GM12878 (cell line): ENCODE measurements at regions not wholly inside any gene's neighbourhood (a gene's known extent, or its start where the extent isn't known, plus 50 kb on each side); places are given as distances from the start of the nearest gene placed in this dataset.

Experiments used
- ATAC-seq: fragments of 200-7000 bp; cut with Tn5 transposase; 3 replicates; pipeline ENCODE4 v1.9.1; 2020; ENCODE audit warnings: mild to moderate bottlenecking, moderate library complexity
- BruUV-seq: library from RNA; stranded (reverse); fragments of 400-500 nt; replicated peaks from 2 replicates; lab custom pipeline; 2021; lab: Mats Ljungman, UMichigan
- CTCF ChIA-PET: fragments of 300-600 bp; sonication (Branson Sonifier 250); formaldehyde crosslinking; extraction: SDS; loops from one replicate; lab custom pipeline; 2021; ENCODE audit warnings: inconsistent platforms; lab: Yijun Ruan, JAX
- POLR2A ChIA-PET: fragments of 350-600 bp; formaldehyde crosslinking; extraction: SDS; loops from one replicate; lab custom pipeline; 2021; ENCODE audit warnings: inconsistent platforms; lab: Charles Lee
- RAD21 ChIA-PET: fragments of 300-600 bp; sonication (Branson Sonifier 250); formaldehyde crosslinking; loops from one replicate; lab custom pipeline; 2023; ENCODE audit warnings: antibody characterized with exemption; ENCODE audit not compliant: unreplicated experiment; lab: Charles Lee
- SMC1A ChIA-PET: fragments of 300-600 bp; sonication (Branson Sonifier 250); formaldehyde crosslinking; loops from one replicate; lab custom pipeline; 2023; ENCODE audit not compliant: unreplicated experiment, uncharacterized antibody; lab: Charles Lee
- DNase-seq: peaks from one replicate; pipeline ENCODE4 v3.0.0-alpha.2; 2011; ENCODE audit warnings: low read depth, low spot score
- FAIRE-seq: peaks from 3 replicates; lab custom pipeline; 2011; peaks lifted over from hg19 to GRCh38; lab: Jason Lieb, UNC
- H2AFZ ChIP-seq: 2 replicates; pipeline ENCODE4 v1.6.0; 2011; ENCODE audit warnings: low read depth, low read length, control low read depth; ENCODE audit not compliant: control insufficient read depth
- H3K27ac ChIP-seq: 2 replicates; pipeline ENCODE4 v1.5.1; 2011; ENCODE audit warnings: control low read depth; ENCODE audit not compliant: control insufficient read depth, insufficient read depth
- H3K27me3 ChIP-seq, 2 experiments: replicated peaks in 1 of 2; 2 replicates each; pipeline versions ENCODE4 v1.6.0 to v1.6.1; 2011; ENCODE audit warnings: low read length in 1 of 2; ENCODE audit not compliant: control insufficient read depth in 2 of 2, insufficient read depth in 2 of 2
- H3K36me3 ChIP-seq, 2 experiments: 2 replicates each; pipeline ENCODE4 v1.5.1; 2011; ENCODE audit warnings: low read length in 1 of 2; ENCODE audit not compliant: control insufficient read depth in 2 of 2, insufficient read depth in 2 of 2
- H3K4me1 ChIP-seq: 2 replicates; pipeline ENCODE4 v1.6.1; 2011; ENCODE audit warnings: mild to moderate bottlenecking, low read length, moderate library complexity, mixed read lengths; ENCODE audit not compliant: control insufficient read depth, insufficient read depth
- H3K4me2 ChIP-seq: 2 replicates; pipeline ENCODE4 v1.6.0; 2011; ENCODE audit warnings: control low read depth; ENCODE audit not compliant: control insufficient read depth, insufficient read depth
- H3K4me3 ChIP-seq: fragments of 200-600 bp; sonication (generic); 2 replicates; pipeline ENCODE4 v1.5.1; 2016
- H3K79me2 ChIP-seq: 2 replicates; pipeline ENCODE4 v1.6.0; 2011; ENCODE audit warnings: low read length; ENCODE audit not compliant: control insufficient read depth, insufficient read depth
- H3K9ac ChIP-seq: 2 replicates; pipeline ENCODE4 v1.8.0; 2011; ENCODE audit warnings: low read length, control low read depth, mixed read lengths; ENCODE audit not compliant: control insufficient read depth, insufficient read depth
- H3K9me3 ChIP-seq: replicated peaks from 3 replicates; pipeline ENCODE4 v1.5.1; 2011; ENCODE audit warnings: mild to moderate bottlenecking, low read length; ENCODE audit not compliant: control insufficient read depth, insufficient read depth
- H4K20me1 ChIP-seq: 2 replicates; pipeline ENCODE4 v1.6.0; 2011; ENCODE audit not compliant: control insufficient read depth, insufficient read depth
- BCL11A ChIP-seq: IDR thresholded peaks from 2 replicates; pipeline ENCODE4 v1.6.1; 2011; ENCODE audit warnings: low read depth, low read length
- E4F1 ChIP-seq: fragments of 450-650 bp; IDR thresholded peaks from 2 replicates; pipeline ENCODE4 v1.6.1; 2018; ENCODE audit warnings: borderline replicate concordance, mild to moderate bottlenecking; ENCODE audit not compliant: partially characterized antibody
- HDAC6 ChIP-seq: fragments of 200-600 bp; sonication (generic); IDR thresholded peaks from one replicate; pipeline ENCODE4 v1.8.0; 2017; ENCODE audit warnings: antibody characterized with exemption; ENCODE audit not compliant: unreplicated experiment
- HDGF ChIP-seq: fragments of 450-650 bp; IDR thresholded peaks from 2 replicates; pipeline ENCODE4 v1.6.1; 2016; ENCODE audit warnings: antibody characterized with exemption
- KDM1A ChIP-seq: fragments of 200-600 bp; sonication (generic); IDR thresholded peaks from 2 replicates; pipeline ENCODE4 v1.6.1; 2016; ENCODE audit warnings: borderline replicate concordance
- KLF5 ChIP-seq: fragments of 450-650 bp; IDR thresholded peaks from 2 replicates; pipeline ENCODE4 v1.6.1; 2014; ENCODE audit warnings: mild to moderate bottlenecking; ENCODE audit not compliant: partially characterized antibody
- NR2C2 ChIP-seq: IDR thresholded peaks from 2 replicates; pipeline ENCODE4 v1.6.1; 2011; ENCODE audit warnings: borderline replicate concordance, low read depth; ENCODE audit not compliant: control insufficient read depth, insufficient read length
- SMAD1 ChIP-seq: fragments of 450-650 bp; IDR thresholded peaks from 2 replicates; pipeline ENCODE4 v1.6.1; 2018; ENCODE audit warnings: mild to moderate bottlenecking, low read depth; ENCODE audit not compliant: partially characterized antibody
- SMAD5 ChIP-seq: IDR thresholded peaks from 2 replicates; pipeline ENCODE4 v1.6.1; 2016; ENCODE audit warnings: antibody characterized with exemption, low read depth
- SRF ChIP-seq, 2 experiments: IDR thresholded peaks; 2 replicates each; pipeline ENCODE4 v1.6.1; 2011; ENCODE audit warnings: low read depth in 2 of 2, low read length in 2 of 2, mild to moderate bottlenecking in 1 of 2, moderate library complexity in 1 of 2
- ZSCAN29 ChIP-seq: fragments of 450-650 bp; IDR thresholded peaks from 2 replicates; pipeline ENCODE4 v1.6.1; 2017; ENCODE audit warnings: mild to moderate bottlenecking, moderate library complexity
- WGBS: methylation state at CpG from one replicate; pipeline ENCODE4 v1.1.6; 2016; ENCODE audit warnings: low lambda C conversion rate; ENCODE audit not compliant: insufficient replicate concordance, insufficient coverage; ENCODE audit errors: missing lambda C conversion rate; 5-methylcytosine and 5-hydroxymethylcytosine counted together
- in situ Hi-C: fragments of 300-500 bp; cut with MboI; formaldehyde crosslinking; loops from 9 replicates; pipeline ENCODE4 v1.14.3; 2018; ENCODE audit warnings: mixed read lengths
- intact Hi-C: fragments of 100-400 bp; cut with micrococcal nuclease; formaldehyde crosslinking; loops from one replicate; pipeline ENCODE4 v1.14.2; 2022; ENCODE audit not compliant: unreplicated experiment

GRCh38 chr2:128841803-128842202 lies 523.1 kb upstream of the HS6ST1 start (continued):
- TF ChIP-seq NR2C2 (no peak), BCL11A (no peak), E4F1 (no peak), ZSCAN29 (no peak)

DNA sequence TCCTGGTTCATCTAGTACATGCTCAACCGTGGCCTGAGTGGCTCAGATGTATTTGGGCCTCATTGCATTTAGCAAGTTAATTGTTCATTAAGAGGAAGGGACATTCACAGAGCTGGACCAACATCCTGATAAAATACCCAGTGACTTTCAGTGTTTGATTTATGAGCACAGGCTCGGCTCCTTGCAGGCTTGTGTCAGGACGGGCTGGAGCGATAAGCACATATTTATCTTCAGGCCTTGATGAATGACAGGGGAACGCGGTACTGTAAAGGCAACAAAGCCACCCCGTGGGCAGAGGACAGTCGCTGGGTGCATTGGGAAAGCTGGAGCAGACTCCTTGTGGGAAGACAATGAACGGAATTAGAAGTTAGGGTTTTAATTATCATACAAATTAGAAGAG lies 548.6 kb upstream of the HS6ST1 start:
- no peak for TF ChIP-seq HDAC6
- TF ChIP-seq HDGF = no peak
- no peak for TF ChIP-seq SMAD1
- no peak for TF ChIP-seq SRF (IDR thresholded peaks at IDR 0.05; ENCODE audit: low read depth in 2 of 2, low read length in 2 of 2)
- no peak for TF ChIP-seq KDM1A
- no peak for TF ChIP-seq KLF5
- TF ChIP-seq SMAD5 = no peak
- TF ChIP-seq, all 136 proteins: peak for 0
- no peak overlapping the region for H3K4me3 ChIP-seq
- ChIA-PET SMC1A (no interaction called here), CTCF (no interaction called here), RAD21 (no interaction called here), POLR2A (no interaction called here)
- no peak overlapping the region for H2AFZ ChIP-seq
- H3K27ac ChIP-seq = no peak overlapping the region
- no peaks in the 10 kb centered on the region for H3K36me3 ChIP-seq
- WGBS = 45% methylated on average over 9 of the region's 9 CpGs
- no peaks in the 10 kb centered on the region for H3K4me1 ChIP-seq
- H4K20me1 ChIP-seq = no peaks in the 10 kb centered on the region
- FAIRE-seq (no peak), DNase-seq (no peak), ATAC-seq (no peak)
- no peak overlapping the region for H3K4me2 ChIP-seq
- in situ Hi-C loops (no loop called here), intact Hi-C loops (no loop called here)
- no peaks in the 10 kb centered on the region for H3K79me2 ChIP-seq
- no peaks in the 10 kb centered on the region for H3K27me3 ChIP-seq
- no peak overlapping the region for H3K9ac ChIP-seq
- H3K9me3 ChIP-seq = no peaks in the 10 kb centered on the region
- no TSS peak for BruUV-seq
